B cell (primary cell): ENCODE measurements at regions not wholly inside any gene's neighbourhood (a gene's known extent, or its start where the extent isn't known, plus 50 kb on each side); places are given as distances from the start of the nearest gene placed in this dataset.
"Not testable (repeated sequence)": the region's sequence is repeated elsewhere in the genome, so short reads cannot be mapped to it uniquely, and the experiment has no call there.

Experiments used
- ATAC-seq: fragments of 200-7000 bp; cut with Tn5 transposase; one replicate; pipeline ENCODE4 v1.10.0; 2021; ENCODE audit warnings: low read depth, mild to moderate bottlenecking, moderate number of reproducible peaks, moderate library complexity
- CTCF ChIA-PET: fragments of 350-600 bp; sonication (Branson Sonifier 250); formaldehyde crosslinking; loops from one replicate; lab custom pipeline; 2021; ENCODE audit warnings: antibody characterized with exemption, inconsistent platforms; lab: Charles Lee
- POLR2A ChIA-PET: fragments of 350-600 bp; sonication (Branson Sonifier 250); formaldehyde crosslinking; loops from one replicate; lab custom pipeline; 2021; ENCODE audit warnings: antibody characterized with exemption; lab: Charles Lee
- DNase-seq: peaks from one replicate; pipeline ENCODE4 v3.0.0; 2013
- H2AFZ ChIP-seq: 2 replicates; pipeline ENCODE4 v1.6.1; 2012; ENCODE audit warnings: mild to moderate bottlenecking, low read depth, low read length; ENCODE audit not compliant: insufficient read depth, poor library complexity, severe bottlenecking
- H3K27ac ChIP-seq, 2 donors: 1 replicate in 1 of 2; 2 replicates in 1 of 2; pipeline ENCODE4 v1.5.1; 2012 to 2013; ENCODE audit warnings: low read length in 2 of 2, mild to moderate bottlenecking in 2 of 2, moderate library complexity in 1 of 2
- H3K27me3 ChIP-seq, 4 experiments: fragments of 200-600 bp in 1 of 4; sonication (generic) in 1 of 4; replicated peaks in 1 of 4; 1 replicate in 2 of 4; 2 replicates in 2 of 4; pipeline versions ENCODE4 v1.6.1 to v1.7.0; 2013 to 2016; ENCODE audit warnings: low read length in 3 of 4, mild to moderate bottlenecking in 2 of 4, mixed read lengths in 1 of 4, moderate library complexity in 1 of 4; ENCODE audit not compliant: insufficient read depth in 4 of 4, control insufficient read depth in 3 of 4; ENCODE audit errors: control extremely low read depth in 1 of 4
- H3K36me3 ChIP-seq, 2 experiments: replicated peaks in 1 of 2; 1 replicate in 1 of 2; 2 replicates in 1 of 2; pipeline versions ENCODE4 v1.6.1 to v1.7.1; 2013; ENCODE audit warnings: low read length in 1 of 2; ENCODE audit not compliant: insufficient read depth in 2 of 2, control insufficient read depth in 1 of 2; ENCODE audit errors: control extremely low read depth in 1 of 2, extremely low read depth in 1 of 2
- H3K4me1 ChIP-seq, 2 donors: fragments of 200-600 bp in 1 of 2; sonication (generic) in 1 of 2; 1 replicate in 1 of 2; 2 replicates in 1 of 2; pipeline versions ENCODE4 v1.5.1 to v1.6.1; 2013 to 2017; ENCODE audit warnings: low read length in 2 of 2; ENCODE audit not compliant: control insufficient read depth in 2 of 2, insufficient read depth in 2 of 2
- H3K4me2 ChIP-seq: replicated peaks from 2 replicates; pipeline ENCODE3; 2012; ENCODE audit warnings: mild to moderate bottlenecking, low read depth, low read length; ENCODE audit not compliant: poor library complexity, severe bottlenecking
- H3K4me3 ChIP-seq, 5 experiments: fragments of 200-600 bp in 1 of 5; sonication (generic) in 1 of 5; 1 replicate in 3 of 5; 2 replicates in 2 of 5; pipeline versions ENCODE4 v1.5.1 to v1.7.0; 2011 to 2016; ENCODE audit warnings: low read length in 4 of 5, mild to moderate bottlenecking in 4 of 5, low read depth in 2 of 5, control low read depth in 1 of 5, moderate library complexity in 1 of 5; ENCODE audit not compliant: insufficient read depth in 1 of 5; ENCODE audit errors: control extremely low read depth in 1 of 5, extremely low read depth in 1 of 5
- H3K79me2 ChIP-seq: fragments of 200-600 bp; sonication (generic); one replicate; pipeline ENCODE4 v1.6.0; 2016; ENCODE audit warnings: low read length; ENCODE audit not compliant: control insufficient read depth, insufficient read depth
- H3K9ac ChIP-seq: fragments of 200-600 bp; sonication (generic); 2 replicates; pipeline ENCODE4 v1.6.1; 2017; ENCODE audit warnings: mild to moderate bottlenecking, low read length, moderate library complexity
- H3K9me3 ChIP-seq, 3 donors: one replicate each; pipeline versions ENCODE4 v1.6.1 to v1.7.1; 2013; ENCODE audit warnings: low read length in 2 of 3; ENCODE audit not compliant: control insufficient read depth in 2 of 3, insufficient read depth in 1 of 3; ENCODE audit errors: control extremely low read depth in 1 of 3
- H4K20me1 ChIP-seq: 2 replicates; pipeline ENCODE4 v1.6.0; 2012; ENCODE audit warnings: mild to moderate bottlenecking, low read length; ENCODE audit not compliant: insufficient read depth, control insufficient read depth, poor library complexity, severe bottlenecking
- H3K27ac Mint-ChIP-seq: one replicate; pipeline ENCODE4 v1.8.0; 2021; ENCODE audit warnings: mixed read lengths
- H3K27me3 Mint-ChIP-seq: one replicate; pipeline ENCODE4 v1.8.0; 2021; ENCODE audit warnings: mixed read lengths
- H3K4me1 Mint-ChIP-seq: one replicate; pipeline ENCODE4 v1.8.0; 2021; ENCODE audit warnings: mixed read lengths
- H3K4me3 Mint-ChIP-seq: one replicate; pipeline ENCODE4 v1.8.0; 2021; ENCODE audit warnings: mixed read lengths
- H3K9me3 Mint-ChIP-seq: one replicate; pipeline ENCODE4 v1.8.0; 2022; ENCODE audit warnings: mixed read lengths; ENCODE audit not compliant: insufficient read depth
- CTCF ChIP-seq: fragments of 200-600 bp; IDR thresholded peaks from one replicate; pipeline ENCODE4 v1.8.0; 2022; ENCODE audit warnings: antibody characterized with exemption, mild to moderate bottlenecking
- EZH2 ChIP-seq: IDR thresholded peaks from 2 replicates; pipeline ENCODE4 v1.6.1; 2012; ENCODE audit warnings: borderline replicate concordance, low read depth, mild to moderate bottlenecking, moderate library complexity, low read length; ENCODE audit not compliant: insufficient read depth, poor library complexity, severe bottlenecking
- WGBS: methylation state at CpG from one replicate; pipeline ENCODE4 v1.1.5; 2013; ENCODE audit warnings: missing lambda C conversion rate; ENCODE audit not compliant: insufficient coverage; 5-methylcytosine and 5-hydroxymethylcytosine counted together
- intact Hi-C: fragments of 100-400 bp; cut with micrococcal nuclease; formaldehyde crosslinking; loops from one replicate; pipeline ENCODE4 v1.10.0; 2022

- Histone ChIP-seq H2AFZ (no peak overlapping the region), H3K4me2 (no peak overlapping the region), H3K9me3 (no peaks in the 10 kb centered on the region), H3K79me2 (no peaks in the 10 kb centered on the region), H3K27ac (no peak overlapping the region), H4K20me1 (no peaks in the 10 kb centered on the region), H3K36me3 (no peaks in the 10 kb centered on the region), H3K4me3 (no peak overlapping the region), H3K4me1 (no peaks in the 10 kb centered on the region), H3K9ac (no peak overlapping the region), H3K27me3 (no peaks in the 10 kb centered on the region)
- Mint-ChIP-seq H3K9me3 (peaks cover 2% of the 10 kb centered on the region), H3K4me1 (no peaks in the 10 kb centered on the region), H3K27me3 (no peaks in the 10 kb centered on the region), H3K4me3 (no peak overlapping the region), H3K27ac (no peak overlapping the region)
- intact Hi-C loops, result no loop called here
- POLR2A ChIA-PET, result no interaction called here
- DNase-seq, result no peak
- WGBS, result no CpG with 5 or more reads among the region's 2 CpGs
- TF ChIP-seq EZH2 (no peak), CTCF (no peak)
- no peak for ATAC-seq
- CTCF ChIA-PET, result no interaction called here
Measured at GRCh38 chrX:85666471-85666870, 287.0 kb upstream of the POF1B start.

GRCh38 chrX:85663970-85664369 is 284.5 kb upstream of the POF1B start:
- DNase-seq, H4K20me1 ChIP-seq, H3K27ac ChIP-seq, intact Hi-C loops, H3K9ac ChIP-seq, H3K27ac Mint-ChIP-seq, H3K79me2 ChIP-seq, H3K4me1 ChIP-seq, H3K4me1 Mint-ChIP-seq, H3K27me3 Mint-ChIP-seq, H3K9me3 Mint-ChIP-seq, POLR2A ChIA-PET, H3K36me3 ChIP-seq, H3K27me3 ChIP-seq, H3K9me3 ChIP-seq, H3K4me3 Mint-ChIP-seq, CTCF ChIA-PET, H2AFZ ChIP-seq, H3K4me2 ChIP-seq, H3K4me3 ChIP-seq, ATAC-seq: not testable (repeated sequence)
- WGBS, result no CpG with 5 or more reads among the region's 5 CpGs
